ENCODE measurements at regions not wholly inside any gene's neighbourhood (a gene's known extent, or its start where the extent isn't known, plus 50 kb on each side); places are given as distances from the start of the nearest gene placed in this dataset.

DNA sequence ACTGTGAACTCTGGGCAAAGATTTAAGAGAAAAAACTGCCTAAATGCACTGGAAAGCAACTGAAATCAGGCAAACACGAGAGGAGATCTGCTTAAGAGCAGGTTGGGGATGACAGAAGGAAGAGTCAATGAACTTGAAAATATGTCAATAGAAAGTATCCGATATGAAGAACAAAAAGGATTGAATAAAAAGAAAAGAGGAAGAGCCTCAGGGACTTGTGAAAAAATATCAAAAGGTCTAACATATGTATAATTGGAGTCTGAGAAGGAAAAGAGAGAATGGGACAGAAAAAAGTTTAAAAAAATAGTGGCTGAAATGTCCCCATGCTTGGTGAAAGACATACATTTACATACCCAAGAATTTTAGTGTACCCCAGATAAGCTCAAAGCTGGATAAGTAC is 195.5 kb downstream of the COPRS start:
- WGBS (ENCODE audit: insufficient coverage) = 81% methylated on average over 2 of the region's 2 CpGs
- peaks cover 24% of the 10 kb centered on the region for H3K9me3 ChIP-seq (replicated peaks; ENCODE audit: control insufficient read depth, low read depth, low read length)
- DNase-seq = no peak

DNA sequence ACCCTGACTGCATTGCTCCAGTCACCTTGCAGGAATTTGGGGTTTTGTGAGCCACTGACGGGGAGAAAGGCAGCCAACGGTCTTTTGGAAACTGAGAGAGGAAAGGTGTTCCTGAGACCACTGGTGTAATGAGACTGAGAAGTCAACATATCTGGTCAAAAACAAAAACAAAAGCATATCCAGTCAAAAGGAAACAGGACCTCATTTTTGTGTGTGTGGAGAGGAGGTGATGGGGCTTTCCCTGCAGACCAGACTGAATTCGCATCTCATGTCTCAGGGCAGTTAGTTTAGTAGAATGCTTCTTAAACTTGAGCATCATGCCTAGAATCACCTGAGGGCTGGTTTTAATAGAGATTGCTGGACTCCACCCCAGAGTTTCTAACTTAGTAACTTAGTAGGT is 198.4 kb downstream of the COPRS start:
- Histone ChIP-seq H3K27ac (ENCODE audit: low read length) (no peak overlapping the region), H3K4me1 (ENCODE audit: control insufficient read depth, insufficient read depth, low read length) (no peaks in the 10 kb centered on the region), H3K27me3 (ENCODE audit: control insufficient read depth, insufficient read depth, low read length) (peaks cover 6% of the 10 kb centered on the region), H3K36me3 (ENCODE audit: control insufficient read depth, insufficient read depth, low read length) (no peaks in the 10 kb centered on the region), H3K4me3 (ENCODE audit: low read length) (no peak overlapping the region), H3K9me3 (replicated peaks; ENCODE audit: control insufficient read depth, low read depth, low read length) (peaks cover 24% of the 10 kb centered on the region)
- no peak for DNase-seq
- 100% methylated on average over 1 of the region's 3 CpGs for WGBS (ENCODE audit: insufficient coverage)

More for the DNA sequence above, 195.5 kb downstream of the COPRS start:
- H3K36me3 ChIP-seq (ENCODE audit: control insufficient read depth, insufficient read depth, low read length) = no peaks in the 10 kb centered on the region
- H3K27ac ChIP-seq (ENCODE audit: low read length) = no peak overlapping the region
- no peaks in the 10 kb centered on the region for H3K4me1 ChIP-seq (ENCODE audit: control insufficient read depth, insufficient read depth, low read length)
- H3K4me3 ChIP-seq (ENCODE audit: low read length) = no peak overlapping the region
- H3K27me3 ChIP-seq (ENCODE audit: control insufficient read depth, insufficient read depth, low read length) = peaks cover 4% of the 10 kb centered on the region

DNA sequence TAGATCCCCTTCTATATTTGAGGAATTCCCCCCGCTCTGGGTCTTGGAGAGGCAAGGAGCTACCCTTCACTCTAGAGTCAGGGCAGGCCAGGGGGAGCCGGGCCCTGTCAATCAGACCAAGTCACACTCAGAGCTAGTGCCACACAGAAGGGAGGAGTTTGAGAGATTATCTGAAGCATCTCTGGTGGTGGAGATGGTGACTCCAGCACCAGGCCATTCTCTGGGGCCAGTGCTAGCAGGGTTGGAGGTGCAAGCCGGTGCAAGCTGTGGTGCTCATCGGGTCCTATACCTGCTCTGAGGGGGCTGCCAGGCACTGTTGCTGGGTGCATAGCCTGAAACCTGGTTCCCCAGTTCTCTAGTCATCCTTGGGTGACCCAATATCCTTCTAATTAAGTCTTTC is 201.2 kb downstream of the COPRS start:
- no peak overlapping the region for H3K4me3 ChIP-seq (ENCODE audit: low read length)
- WGBS (ENCODE audit: insufficient coverage) = 100% methylated on average over 3 of the region's 4 CpGs
- no peaks in the 10 kb centered on the region for H3K36me3 ChIP-seq (ENCODE audit: control insufficient read depth, insufficient read depth, low read length)
- H3K27me3 ChIP-seq (ENCODE audit: control insufficient read depth, insufficient read depth, low read length) = peaks cover 6% of the 10 kb centered on the region
- DNase-seq = no peak
- peaks cover 12% of the 10 kb centered on the region for H3K9me3 ChIP-seq (replicated peaks; ENCODE audit: control insufficient read depth, low read depth, low read length)
- no peak overlapping the region for H3K27ac ChIP-seq (ENCODE audit: low read length)
- H3K4me1 ChIP-seq (ENCODE audit: control insufficient read depth, insufficient read depth, low read length) = peaks cover 6% of the 10 kb centered on the region

DNA sequence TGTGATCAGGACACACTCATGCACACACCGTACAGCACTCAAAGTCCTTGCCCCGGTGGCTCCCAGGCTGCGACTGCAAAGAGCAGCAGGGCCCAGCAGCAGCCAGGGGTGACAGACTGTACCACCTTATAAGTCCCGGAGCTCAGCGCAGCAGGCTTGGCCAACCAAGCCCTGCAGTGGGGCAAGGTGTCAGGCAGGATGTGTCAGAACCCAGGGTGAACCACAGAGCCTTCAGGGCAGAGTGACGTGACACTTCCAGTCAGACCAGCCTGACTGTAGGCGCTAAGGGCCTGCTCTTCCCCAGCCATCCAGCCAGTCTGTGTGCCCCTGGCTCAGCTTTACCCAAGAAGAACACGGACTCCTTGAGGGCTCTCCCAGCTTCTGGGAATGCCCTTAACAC is 204.1 kb downstream of the COPRS start:
- Histone ChIP-seq H3K4me1 (ENCODE audit: control insufficient read depth, insufficient read depth, low read length) (peaks cover 6% of the 10 kb centered on the region), H3K4me3 (ENCODE audit: low read length) (no peak overlapping the region), H3K36me3 (ENCODE audit: control insufficient read depth, insufficient read depth, low read length) (no peaks in the 10 kb centered on the region), H3K9me3 (replicated peaks; ENCODE audit: control insufficient read depth, low read depth, low read length) (no peaks in the 10 kb centered on the region), H3K27me3 (ENCODE audit: control insufficient read depth, insufficient read depth, low read length) (peaks cover 6% of the 10 kb centered on the region), H3K27ac (ENCODE audit: low read length) (no peak overlapping the region)
- DNase-seq = no peak
- 80% methylated on average over 8 of the region's 8 CpGs for WGBS (ENCODE audit: insufficient coverage)

DNA sequence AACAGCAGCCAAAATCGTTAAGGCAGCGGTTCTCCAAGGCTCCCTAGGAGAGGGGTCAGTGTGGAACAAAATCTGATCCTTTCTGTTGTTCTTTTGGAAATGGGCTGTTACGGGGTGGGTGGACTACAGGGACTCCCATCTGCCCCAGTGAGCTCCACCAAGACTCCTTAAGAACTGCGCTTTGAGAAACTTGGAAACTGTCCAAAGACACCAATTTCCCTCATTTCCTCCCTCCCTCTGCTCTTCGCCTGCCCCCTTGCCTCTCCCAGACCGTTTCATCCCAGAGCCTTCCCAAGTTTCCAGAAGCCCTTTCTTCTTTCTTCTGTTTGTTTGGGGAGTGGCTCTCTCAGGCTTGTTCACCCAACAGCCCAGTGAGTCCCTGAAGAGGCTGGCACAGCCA is 205.4 kb downstream of the COPRS start:
- H3K4me1 ChIP-seq (ENCODE audit: control insufficient read depth, insufficient read depth, low read length) = peaks cover 6% of the 10 kb centered on the region
- H3K4me3 ChIP-seq (ENCODE audit: low read length) = no peak overlapping the region
- H3K27me3 ChIP-seq (ENCODE audit: control insufficient read depth, insufficient read depth, low read length) = peaks cover 2% of the 10 kb centered on the region
- H3K27ac ChIP-seq (ENCODE audit: low read length) = no peak overlapping the region
- H3K36me3 ChIP-seq (ENCODE audit: control insufficient read depth, insufficient read depth, low read length) = no peaks in the 10 kb centered on the region
- peak; percentile 38 for DNase-seq
- 13% methylated on average over 1 of the region's 6 CpGs for WGBS (ENCODE audit: insufficient coverage)
- no peaks in the 10 kb centered on the region for H3K9me3 ChIP-seq (replicated peaks; ENCODE audit: control insufficient read depth, low read depth, low read length)

DNA sequence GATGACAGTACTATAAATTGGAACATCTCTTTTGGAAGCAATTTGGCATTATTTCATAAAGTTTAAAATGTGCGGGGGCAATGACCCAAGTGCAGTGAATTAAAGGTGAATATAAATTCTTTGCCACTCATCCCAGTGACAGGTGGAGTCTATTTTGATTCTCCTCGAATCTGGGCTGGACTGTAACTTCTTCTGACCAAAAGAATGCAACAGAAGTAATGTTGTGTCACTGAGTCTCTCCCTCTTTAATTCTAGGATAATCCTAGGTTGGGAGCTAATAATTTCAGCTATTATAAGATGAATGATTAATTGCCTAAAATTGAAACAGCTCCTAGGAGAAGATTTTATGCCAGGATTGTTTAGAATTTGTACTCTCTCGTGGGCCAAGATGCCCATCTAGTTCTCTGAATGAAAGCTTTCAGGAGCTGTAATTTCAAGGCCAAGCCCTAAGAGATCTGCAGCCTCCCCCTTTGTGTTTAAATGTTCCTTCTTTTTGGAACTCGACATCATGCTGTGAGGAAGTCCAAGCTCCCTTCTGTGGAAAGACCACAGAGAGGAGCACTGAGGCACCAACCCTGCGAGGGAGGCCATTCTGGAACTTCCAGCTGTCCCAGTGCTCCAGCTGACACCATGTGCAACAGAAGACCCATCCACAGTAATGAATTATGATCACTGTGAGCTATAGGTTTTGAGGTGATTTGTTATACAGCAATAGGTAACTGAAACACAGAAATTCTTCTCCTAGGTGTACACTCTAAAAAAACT is 208.1 kb downstream of the COPRS start:
- WGBS (ENCODE audit: insufficient coverage) = 53% methylated on average over 3 of the region's 5 CpGs
- Histone ChIP-seq H3K4me1 (ENCODE audit: control insufficient read depth, insufficient read depth, low read length) (peaks cover 6% of the 10 kb centered on the region), H3K9me3 (replicated peaks; ENCODE audit: control insufficient read depth, low read depth, low read length) (peaks cover 3% of the 10 kb centered on the region), H3K36me3 (ENCODE audit: control insufficient read depth, insufficient read depth, low read length) (no peaks in the 10 kb centered on the region), H3K4me3 (ENCODE audit: low read length) (no peak overlapping the region), H3K27me3 (ENCODE audit: control insufficient read depth, insufficient read depth, low read length) (peaks cover 2% of the 10 kb centered on the region), H3K27ac (ENCODE audit: low read length) (no peak overlapping the region)
- DNase-seq = no peak

DNA sequence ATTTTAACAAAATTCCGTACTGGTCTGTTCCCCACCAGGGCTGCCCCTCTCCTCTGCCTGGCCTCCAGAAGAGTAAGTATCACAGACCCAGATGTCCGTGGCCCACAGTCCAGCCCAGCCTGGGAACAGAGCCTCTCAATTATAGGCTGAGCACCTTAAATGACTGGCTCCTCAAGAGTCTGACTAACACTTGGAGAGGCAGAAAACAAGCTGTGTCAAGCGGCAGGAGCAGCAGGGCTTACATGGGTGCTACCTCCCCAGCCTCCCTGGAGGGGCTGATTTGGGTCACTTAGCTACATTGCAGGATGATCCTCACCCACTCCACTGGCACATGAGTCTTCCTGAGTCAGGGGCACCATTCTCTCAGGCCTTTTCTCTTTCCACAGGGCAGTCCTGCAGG is 209.7 kb downstream of the COPRS start:
- Histone ChIP-seq H3K27ac (ENCODE audit: low read length) (no peak overlapping the region), H3K9me3 (replicated peaks; ENCODE audit: control insufficient read depth, low read depth, low read length) (peaks cover 9% of the 10 kb centered on the region), H3K4me3 (ENCODE audit: low read length) (no peak overlapping the region), H3K27me3 (ENCODE audit: control insufficient read depth, insufficient read depth, low read length) (peaks cover 2% of the 10 kb centered on the region), H3K4me1 (ENCODE audit: control insufficient read depth, insufficient read depth, low read length) (peaks cover 6% of the 10 kb centered on the region), H3K36me3 (ENCODE audit: control insufficient read depth, insufficient read depth, low read length) (no peaks in the 10 kb centered on the region)
- 72% methylated on average over 2 of the region's 3 CpGs for WGBS (ENCODE audit: insufficient coverage)
- DNase-seq = no peak

DNA sequence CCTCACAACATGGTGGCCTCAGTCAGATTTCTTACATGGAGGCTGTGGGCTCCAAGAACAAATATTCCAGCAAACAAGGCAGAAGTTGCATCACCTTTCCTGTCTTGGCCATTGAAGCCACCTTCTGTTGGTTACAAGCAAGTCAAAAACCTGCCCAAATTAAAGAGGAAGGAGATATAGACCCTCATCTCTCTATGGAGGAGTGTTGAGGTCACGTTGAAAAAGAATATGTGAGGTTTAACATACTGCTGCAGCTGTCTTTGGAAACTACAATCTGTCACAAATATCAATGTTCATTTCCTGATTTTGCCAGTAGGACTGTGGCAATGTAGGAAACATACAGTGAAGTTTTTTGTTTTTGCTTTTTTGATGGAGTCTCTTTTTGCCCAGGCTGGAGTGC is 211.4 kb downstream of the COPRS start:
- Histone ChIP-seq H3K27ac (ENCODE audit: low read length) (no peak overlapping the region), H3K27me3 (ENCODE audit: control insufficient read depth, insufficient read depth, low read length) (peaks cover 2% of the 10 kb centered on the region), H3K4me3 (ENCODE audit: low read length) (no peak overlapping the region), H3K9me3 (replicated peaks; ENCODE audit: control insufficient read depth, low read depth, low read length) (peaks cover 9% of the 10 kb centered on the region), H3K36me3 (ENCODE audit: control insufficient read depth, insufficient read depth, low read length) (no peaks in the 10 kb centered on the region), H3K4me1 (ENCODE audit: control insufficient read depth, insufficient read depth, low read length) (no peaks in the 10 kb centered on the region)
- DNase-seq = no peak
- WGBS (ENCODE audit: insufficient coverage) = no CpG with 5 or more reads among the region's 1 CpG

DNA sequence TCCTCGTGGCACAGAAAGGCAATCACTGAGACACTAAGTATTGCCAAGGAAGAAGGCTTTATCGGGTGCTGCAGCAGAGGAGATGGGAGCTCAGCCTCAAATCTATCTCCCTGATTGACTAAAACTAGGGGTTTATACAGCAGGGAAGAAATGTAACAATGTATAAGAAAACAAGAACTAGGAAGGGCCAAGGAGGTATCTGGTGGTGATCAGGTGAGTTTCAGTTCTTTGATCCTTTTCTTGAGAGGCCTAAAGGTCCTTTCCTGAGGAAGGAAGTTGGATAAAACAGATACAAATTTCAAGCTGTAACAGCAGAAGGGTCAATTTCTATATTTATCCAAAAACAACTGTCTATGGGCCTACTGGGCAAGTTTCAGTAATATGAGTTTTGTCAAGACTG is 212.4 kb downstream of the COPRS start:
- WGBS (ENCODE audit: insufficient coverage) = no CpG with 5 or more reads among the region's 2 CpGs
- H3K27ac ChIP-seq (ENCODE audit: low read length) = no peak overlapping the region
- no peak for DNase-seq
- no peak overlapping the region for H3K4me3 ChIP-seq (ENCODE audit: low read length)
- no peaks in the 10 kb centered on the region for H3K36me3 ChIP-seq (ENCODE audit: control insufficient read depth, insufficient read depth, low read length)
- peaks cover 2% of the 10 kb centered on the region for H3K27me3 ChIP-seq (ENCODE audit: control insufficient read depth, insufficient read depth, low read length)
- H3K9me3 ChIP-seq (replicated peaks; ENCODE audit: control insufficient read depth, low read depth, low read length) = peaks cover 9% of the 10 kb centered on the region
- no peaks in the 10 kb centered on the region for H3K4me1 ChIP-seq (ENCODE audit: control insufficient read depth, insufficient read depth, low read length)

DNA sequence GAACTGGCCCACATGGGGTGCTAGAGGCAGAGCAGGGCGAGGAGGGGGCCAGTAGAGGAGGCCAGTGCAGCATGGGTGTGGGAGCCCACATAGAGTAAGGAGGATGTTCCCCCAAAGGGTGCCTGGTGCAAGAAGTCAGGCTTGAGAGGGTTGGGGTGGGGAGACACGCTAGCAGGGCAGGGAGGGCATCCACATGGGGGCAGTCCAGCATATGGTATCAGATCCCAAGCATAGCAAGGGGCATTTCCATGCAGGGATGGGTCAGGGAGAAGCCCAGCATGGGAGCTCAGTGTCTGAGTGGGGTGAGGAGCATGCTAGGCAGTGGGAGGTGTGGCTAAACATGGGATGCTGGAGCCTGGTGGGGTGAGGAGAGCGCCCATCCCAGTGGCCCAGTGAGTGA is 213.7 kb downstream of the COPRS start:
- Histone ChIP-seq H3K36me3 (ENCODE audit: control insufficient read depth, insufficient read depth, low read length) (no peaks in the 10 kb centered on the region), H3K4me1 (ENCODE audit: control insufficient read depth, insufficient read depth, low read length) (no peaks in the 10 kb centered on the region), H3K4me3 (ENCODE audit: low read length) (no peak overlapping the region), H3K27me3 (ENCODE audit: control insufficient read depth, insufficient read depth, low read length) (peaks cover 2% of the 10 kb centered on the region), H3K9me3 (replicated peaks; ENCODE audit: control insufficient read depth, low read depth, low read length) (peaks cover 9% of the 10 kb centered on the region), H3K27ac (ENCODE audit: low read length) (no peak overlapping the region)
- no peak for DNase-seq
- WGBS (ENCODE audit: insufficient coverage) = 84% methylated on average over 3 of the region's 3 CpGs

DNA sequence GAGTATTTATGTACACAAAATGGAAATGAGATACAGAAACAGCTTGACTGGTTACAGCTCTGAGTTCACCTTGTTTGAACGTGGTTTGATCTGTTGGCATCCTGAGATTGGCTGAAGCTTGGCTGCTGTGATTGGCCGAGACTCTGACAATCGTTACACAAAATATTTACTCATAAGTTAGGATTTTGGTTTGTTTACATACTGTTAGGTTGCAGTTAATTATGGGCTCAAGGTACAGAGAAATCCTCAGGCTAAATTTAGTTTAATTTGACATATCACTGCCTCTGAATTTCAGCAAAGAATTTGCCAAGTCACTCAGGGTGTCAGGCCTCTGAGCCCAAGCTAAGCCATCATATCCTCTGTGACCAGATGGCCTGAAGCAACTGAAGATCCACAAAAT is 227.3 kb downstream of the COPRS start:
- H3K27ac ChIP-seq (ENCODE audit: low read length) = no peak overlapping the region
- WGBS (ENCODE audit: insufficient coverage) = 60% methylated on average over 1 of the region's 3 CpGs
- no peaks in the 10 kb centered on the region for H3K36me3 ChIP-seq (ENCODE audit: control insufficient read depth, insufficient read depth, low read length)
- H3K9me3 ChIP-seq (replicated peaks; ENCODE audit: control insufficient read depth, low read depth, low read length) = peaks cover under 1% of the 10 kb centered on the region
- DNase-seq = no peak
- H3K27me3 ChIP-seq (ENCODE audit: control insufficient read depth, insufficient read depth, low read length) = peaks cover 4% of the 10 kb centered on the region
- H3K4me3 ChIP-seq (ENCODE audit: low read length) = no peak overlapping the region
- no peaks in the 10 kb centered on the region for H3K4me1 ChIP-seq (ENCODE audit: control insufficient read depth, insufficient read depth, low read length)
